ENCODE measurements at regions not wholly inside any gene's neighbourhood (a gene's known extent, or its start where the extent isn't known, plus 50 kb on each side); places are given as distances from the start of the nearest gene placed in this dataset.

- TF ChIP-seq CTCF (IDR thresholded peaks at IDR 0.05) = no peak
- TF ChIP-seq POLR2A (IDR thresholded peaks at IDR 0.05) = no peak
Measured at GRCh38 chr14:54241517-54241916, 155.3 kb upstream of the CDKN3 start.
